Dedifferentiated amniotic fluid mesenchymal stem cell (primary cell): ENCODE measurements at regions not wholly inside any gene's neighbourhood (a gene's known extent, or its start where the extent isn't known, plus 50 kb on each side); places are given as distances from the start of the nearest gene placed in this dataset.
A peak's percentile ranks its signal among the peaks of the same experiment; 100 is the strongest.

ENCODE experiments used
- DNase-seq: peaks from one replicate; pipeline ENCODE4 v3.0.0-alpha.2; 2016; ENCODE audit errors: extremely low spot score

- no peak for DNase-seq
Observed at GRCh38 chr9:13990994-13991393, 322.9 kb downstream of the NFIB start.

DNA sequence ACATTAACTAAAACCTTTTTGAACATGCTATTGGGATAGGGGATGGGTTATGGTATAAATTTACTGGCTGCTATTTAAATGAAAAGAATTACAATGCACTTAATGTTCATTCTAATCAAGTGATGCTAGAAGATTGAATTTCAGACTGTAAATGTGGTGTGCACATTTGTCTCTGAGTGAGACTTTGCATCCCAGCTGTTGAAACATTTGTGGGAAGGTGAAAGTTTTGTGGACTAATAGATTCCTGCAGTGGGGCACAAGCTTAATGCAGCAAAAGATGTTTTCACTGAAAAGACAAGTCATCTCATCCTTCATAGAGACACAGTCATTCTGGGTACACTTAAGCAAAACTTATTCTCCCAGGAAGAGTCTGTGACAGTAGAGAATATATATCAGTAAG, 323.6 kb downstream of the NFIB start:
- no peak for DNase-seq

GRCh38 chr9:13988944-13989343, 325.0 kb downstream of the NFIB start:
- DNase-seq: no peak

DNA sequence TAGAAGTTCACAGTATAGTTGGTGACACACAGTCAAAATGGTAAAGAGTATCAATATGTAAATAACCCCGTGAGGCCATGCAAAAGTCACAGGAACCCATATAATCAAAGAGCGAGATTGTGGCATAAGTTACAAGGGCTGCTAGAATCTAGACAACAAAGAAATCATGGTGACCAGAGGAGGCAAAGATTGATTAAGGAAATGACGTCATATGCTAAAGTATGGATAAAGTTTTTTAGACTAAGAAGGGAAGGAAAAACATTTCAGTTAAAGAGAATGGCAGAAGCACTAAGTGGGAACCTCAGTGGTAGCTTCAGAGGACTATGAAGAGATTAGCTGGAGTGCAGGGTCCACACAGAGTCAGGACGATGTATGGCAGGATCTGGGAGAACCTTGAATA, 330.3 kb downstream of the NFIB start:
- no peak for DNase-seq

DNA sequence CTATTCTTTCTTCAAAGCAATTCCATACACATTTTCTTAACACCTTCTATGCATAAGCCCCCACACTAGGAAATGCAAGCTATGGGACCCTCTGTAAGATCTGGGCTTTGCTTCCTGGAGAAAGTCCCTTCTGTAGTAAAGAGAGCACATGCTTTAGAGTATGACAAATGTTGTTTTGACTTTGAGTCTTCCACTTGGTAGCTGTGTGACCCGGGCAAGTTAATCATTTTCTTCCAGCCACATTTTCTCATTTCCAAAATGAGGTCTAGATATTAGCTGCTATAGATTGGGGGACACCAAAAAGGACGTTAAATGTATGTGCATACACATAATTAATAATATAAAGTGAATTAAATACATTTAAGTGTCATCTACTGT, 334.0 kb downstream of the NFIB start:
- no peak for DNase-seq

GRCh38 chr9:13975611-13976290, 338.2 kb downstream of the NFIB start:
- no peak for DNase-seq

DNA sequence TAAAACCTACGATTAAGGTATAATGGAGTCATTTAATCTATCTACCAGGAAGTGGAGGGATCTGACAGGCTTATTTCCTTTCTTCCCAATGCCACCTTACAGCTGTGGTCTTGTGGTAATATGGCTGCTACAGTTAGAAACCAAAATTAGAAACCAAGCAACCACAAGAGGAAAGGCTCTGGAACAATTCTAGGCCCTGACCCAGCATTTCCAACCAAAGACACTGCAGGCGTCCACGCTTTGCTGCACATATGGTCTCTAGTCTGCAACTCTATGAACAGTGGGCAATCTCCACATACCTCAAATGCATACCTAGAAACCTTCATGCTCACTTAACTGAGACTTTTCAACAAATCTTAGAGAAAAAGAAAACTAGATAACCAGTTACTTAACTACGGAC, 339.1 kb downstream of the NFIB start:
- no peak for DNase-seq

DNA sequence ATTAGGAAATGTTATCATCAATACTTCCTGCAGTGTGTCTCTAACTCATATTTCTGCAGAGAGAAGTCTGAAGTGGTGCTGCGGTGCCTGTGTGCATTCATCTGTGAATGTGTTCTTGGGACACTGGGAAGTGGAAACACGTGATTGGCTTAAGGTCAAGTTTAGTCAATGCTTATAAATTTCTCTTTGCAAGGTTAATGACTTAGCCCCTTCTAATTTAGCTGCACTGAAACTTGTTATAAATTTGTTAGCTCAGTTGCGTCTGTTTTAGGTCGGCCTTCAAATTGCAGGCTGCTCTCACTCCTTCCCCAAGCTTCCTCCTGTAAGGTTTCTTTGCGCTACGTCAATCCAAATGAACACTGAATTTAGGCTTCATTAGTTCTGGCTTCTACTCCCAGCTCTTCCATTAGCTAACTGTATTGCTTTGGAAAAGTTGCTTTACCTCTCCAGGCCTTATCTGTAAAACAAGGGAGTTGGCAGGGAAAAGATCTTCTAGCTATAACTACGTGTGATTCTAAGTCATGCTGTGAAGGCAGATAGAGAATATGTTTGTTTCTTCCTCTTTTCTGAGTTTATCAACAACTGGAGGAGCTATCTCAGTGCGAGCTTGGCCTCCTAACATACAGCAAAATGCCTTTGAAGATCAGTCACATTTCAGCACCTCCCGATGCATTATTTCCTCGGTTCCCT, 341.8 kb downstream of the NFIB start:
- DNase-seq: no peak

DNA sequence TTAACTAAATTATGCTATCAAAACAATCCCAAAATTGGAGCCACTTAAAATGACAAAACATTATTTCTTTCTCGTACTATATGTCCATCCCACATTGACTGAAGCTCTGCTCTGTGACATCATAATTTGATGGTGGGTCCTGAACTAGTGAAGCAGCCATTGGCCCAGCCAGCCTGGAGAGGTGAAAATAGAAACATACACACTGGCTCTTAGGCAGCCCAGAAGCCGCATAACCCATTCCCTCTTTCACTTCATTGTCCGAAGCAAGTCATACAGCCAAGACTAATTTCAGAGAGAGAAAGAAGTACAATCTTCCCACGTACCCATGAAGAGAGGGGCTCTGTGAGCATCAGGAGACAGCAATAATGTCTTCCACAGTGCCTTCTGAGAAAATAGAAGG, 342.5 kb downstream of the NFIB start:
- DNase-seq: no peak

DNA sequence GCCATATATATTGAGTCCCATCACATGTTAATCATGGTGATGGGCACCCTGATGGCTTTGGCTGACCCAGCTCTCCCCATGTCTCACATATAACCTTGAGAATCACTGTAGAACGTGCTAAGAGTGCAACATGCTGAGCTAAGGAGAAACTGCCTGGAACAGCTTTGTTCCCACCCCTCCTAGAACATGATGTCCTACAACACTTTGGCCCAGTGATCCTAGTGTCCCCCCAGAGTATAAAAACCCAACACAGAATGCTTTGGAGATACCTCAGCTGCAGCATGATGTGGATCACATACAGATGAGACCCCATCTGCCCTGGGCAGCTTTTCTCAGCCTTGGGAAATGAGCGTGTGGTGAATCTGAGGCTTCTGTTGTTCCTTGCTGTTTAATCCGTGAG, 343.5 kb downstream of the NFIB start:
- no peak for DNase-seq

- DNase-seq: no peak
Observed at GRCh38 chr9:13970018-13970417, 343.9 kb downstream of the NFIB start.

DNA sequence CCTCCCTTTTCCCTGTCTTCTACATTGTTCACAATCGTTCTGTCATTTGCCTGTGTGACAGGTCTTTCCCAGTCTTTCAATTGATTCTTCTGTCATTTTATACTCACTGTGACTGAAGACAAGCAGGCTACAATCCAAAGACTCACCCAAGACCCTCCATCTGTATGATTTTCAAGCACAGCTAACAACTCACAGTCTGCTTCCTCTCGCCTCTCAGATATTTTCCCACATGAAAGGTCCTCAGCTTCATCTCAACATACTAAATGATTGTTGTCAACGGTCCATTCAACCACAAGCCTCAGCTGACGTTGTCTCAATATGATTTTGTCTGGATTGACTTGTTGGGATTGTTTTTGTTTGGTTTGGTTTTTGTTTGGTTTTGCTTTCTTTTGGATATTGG, 346.5 kb downstream of the NFIB start:
- DNase-seq: no peak

DNA sequence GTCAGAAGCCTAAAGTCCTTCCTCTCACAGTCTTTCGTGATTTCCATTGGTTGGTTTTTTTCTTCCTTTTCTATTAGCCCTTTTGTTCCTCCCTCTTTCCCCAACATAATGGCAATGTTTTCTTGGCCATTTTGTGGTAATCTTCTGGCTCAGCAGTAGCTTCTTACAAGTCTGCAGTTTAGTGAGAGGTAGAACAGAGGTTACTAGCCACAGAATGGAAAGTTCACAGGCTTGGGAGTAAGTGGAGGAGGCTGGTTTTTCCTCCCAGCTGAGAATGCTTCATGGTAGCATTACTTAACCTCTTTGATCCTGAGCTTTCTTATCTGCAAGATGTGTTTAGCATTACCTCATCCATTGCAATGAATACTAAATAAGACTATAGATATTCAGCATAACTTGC, 346.9 kb downstream of the NFIB start:
- DNase-seq: no peak

- DNase-seq: no peak
Observed at GRCh38 chr9:13963005-13963653, 350.8 kb downstream of the NFIB start.

- DNase-seq: no peak
Observed at GRCh38 chr9:13962006-13962405, 351.9 kb downstream of the NFIB start.

DNA sequence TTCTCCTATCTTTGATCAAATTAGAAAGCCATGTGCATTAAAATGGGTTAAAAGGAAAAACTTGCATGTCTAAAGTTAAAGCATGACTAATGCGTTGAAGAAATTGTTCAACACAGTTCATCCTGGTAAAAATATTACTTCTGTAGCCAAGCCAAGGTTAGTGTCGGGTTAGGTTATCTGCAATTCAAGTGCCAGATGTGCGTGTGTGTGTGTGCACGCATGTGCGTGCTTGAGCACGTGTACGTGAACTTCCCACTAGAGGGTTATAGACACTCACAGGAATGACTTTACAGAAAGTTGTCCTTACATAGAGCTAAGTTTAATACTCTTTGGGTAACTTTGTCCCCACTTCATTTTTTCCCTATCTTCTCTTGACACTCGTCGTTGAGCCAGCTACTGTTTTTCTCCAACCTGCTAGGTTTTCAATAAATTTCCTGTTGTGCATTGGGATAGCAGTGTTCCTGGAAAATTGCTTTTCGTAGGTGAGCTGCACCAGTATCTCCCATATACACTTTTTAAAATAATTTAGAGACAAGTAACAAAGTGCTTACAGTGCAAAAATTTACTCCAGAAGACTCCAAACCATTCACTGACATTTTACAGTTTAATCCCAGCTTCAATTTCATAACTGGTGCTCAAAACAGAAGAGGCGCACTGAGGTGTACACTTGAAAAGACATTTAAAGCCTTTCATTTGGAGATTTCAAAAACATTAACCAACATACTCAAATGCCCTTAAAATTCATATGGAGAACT, 353.8 kb downstream of the NFIB start:
- no peak for DNase-seq

- DNase-seq: no peak
Observed at GRCh38 chr9:13958672-13959071, 355.3 kb downstream of the NFIB start.

DNA sequence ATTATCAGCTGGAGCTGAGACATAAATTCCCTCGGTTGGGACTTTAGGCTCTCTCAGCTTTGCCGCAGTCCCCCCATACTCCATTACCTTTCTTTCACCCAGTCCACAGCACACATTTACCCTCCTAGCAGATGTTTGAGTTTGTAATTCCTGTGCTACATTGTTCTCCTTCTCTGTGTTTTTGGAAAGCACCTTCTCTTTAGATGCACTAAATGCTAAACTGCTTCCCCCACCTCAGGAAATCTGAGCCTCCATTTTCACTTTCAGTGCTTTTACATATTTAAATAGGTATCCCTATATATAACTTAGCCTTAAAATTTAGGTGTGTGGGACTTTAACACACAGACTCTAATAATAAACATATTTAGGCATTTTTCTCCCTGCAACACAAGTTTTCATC, 356.9 kb downstream of the NFIB start:
- DNase-seq: no peak

- DNase-seq: no peak
Observed at GRCh38 chr9:13956107-13956506, 357.8 kb downstream of the NFIB start.

DNA sequence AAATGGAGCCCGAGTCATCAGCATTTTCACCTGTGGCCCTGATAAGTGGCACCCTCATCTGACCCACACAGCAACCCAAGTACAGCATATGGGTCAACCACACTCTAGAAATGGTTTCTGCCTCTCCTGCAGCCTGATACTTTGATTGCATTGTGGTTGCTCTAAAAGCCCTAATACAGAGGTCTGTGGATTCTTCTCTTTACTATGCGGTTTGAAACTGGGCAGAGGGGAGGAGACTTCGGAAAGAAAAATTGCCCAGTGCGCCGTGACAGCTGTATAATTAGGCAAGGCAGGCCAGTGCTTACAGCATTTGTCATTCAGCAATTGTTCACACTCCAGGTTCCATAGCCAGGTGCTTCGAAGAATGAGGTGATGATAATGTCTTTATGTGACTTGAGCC, 361.0 kb downstream of the NFIB start:
- no peak for DNase-seq

DNA sequence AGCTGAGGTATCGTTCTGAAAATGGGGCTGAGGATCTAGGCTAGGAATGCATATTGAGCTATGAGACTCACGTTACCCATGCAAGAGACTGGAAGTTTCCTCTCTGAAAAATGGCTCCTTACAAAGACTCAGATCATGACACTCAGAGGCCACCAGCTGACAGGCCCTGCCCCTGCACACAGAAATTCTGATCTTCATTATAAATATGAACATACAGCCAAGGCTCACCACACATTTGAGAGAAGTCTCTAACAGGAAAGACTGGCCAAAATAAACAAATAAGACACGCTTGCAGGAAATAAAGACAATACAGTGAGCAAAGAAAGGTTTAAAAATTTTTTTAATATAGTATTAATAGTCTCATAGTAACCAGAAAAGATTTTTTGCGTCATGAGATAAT, 365.9 kb downstream of the NFIB start:
- no peak for DNase-seq

DNA sequence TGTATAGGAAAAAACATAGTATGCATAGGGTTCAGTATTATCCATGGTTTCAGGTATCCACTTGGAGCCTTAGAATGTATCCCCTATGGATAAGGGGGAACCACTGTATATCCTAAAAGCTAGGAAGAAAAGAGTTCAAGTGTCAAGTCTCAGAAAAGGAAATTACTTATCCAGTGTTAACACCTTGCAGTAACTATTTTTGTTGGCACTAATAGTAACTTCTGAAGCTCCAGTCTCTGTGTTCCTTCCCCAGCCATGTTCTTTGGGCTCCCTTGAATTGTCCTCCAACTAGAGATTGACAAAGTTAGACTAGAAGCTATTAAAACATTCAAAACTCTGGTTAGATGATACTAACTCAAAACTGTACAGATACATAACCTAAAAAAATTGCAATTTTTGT, 370.8 kb downstream of the NFIB start:
- DNase-seq: no peak

DNA sequence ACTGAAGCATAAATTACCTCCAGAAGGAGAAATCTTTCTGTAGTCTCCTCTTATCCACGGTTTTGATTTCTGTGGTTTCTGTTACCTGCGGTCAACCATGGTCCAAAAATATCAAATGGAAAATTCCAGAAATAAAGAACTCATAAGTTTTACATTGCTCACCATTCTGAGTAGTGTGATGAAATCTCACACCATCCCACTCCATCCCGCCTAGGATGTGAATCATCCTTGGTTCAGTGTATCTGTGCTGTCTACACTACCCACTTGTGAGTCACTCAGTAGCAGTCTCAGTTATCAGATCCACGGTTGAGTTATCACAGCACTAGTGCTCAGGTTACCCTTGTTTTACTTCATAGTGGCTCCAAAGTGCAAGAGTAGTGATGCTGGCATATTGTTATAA, 371.2 kb downstream of the NFIB start:
- peak; percentile 84 for DNase-seq
